ENCODE measurements at regions not wholly inside any gene's neighbourhood (a gene's known extent, or its start where the extent isn't known, plus 50 kb on each side); places are given as distances from the start of the nearest gene placed in this dataset.

DNA sequence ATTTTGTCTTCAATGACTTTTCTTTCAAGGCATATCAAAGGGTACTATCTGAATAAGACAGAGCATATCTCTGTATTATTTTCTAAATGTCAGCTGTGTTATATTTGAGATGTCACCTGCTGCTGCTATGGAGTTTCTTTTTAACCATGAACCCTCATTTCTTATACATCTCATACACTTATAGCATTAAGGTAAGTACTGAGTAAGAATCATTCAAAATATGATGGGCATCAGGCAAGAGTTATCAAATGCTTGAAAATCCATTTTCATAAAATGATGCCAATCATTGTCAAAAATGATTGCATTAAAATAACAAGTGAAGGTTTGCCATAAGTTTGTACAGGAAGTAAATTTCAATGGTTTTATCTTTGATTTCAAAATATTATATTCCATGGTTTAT, 2005.0 kb upstream of the PCDH20 start:
- Histone ChIP-seq H3K27me3 (no peaks in the 10 kb centered on the region), H3K36me3 (replicated peaks; ENCODE audit: insufficient read depth, low read depth) (no peaks in the 10 kb centered on the region), H3K79me2 (no peaks in the 10 kb centered on the region), H2AFZ (no peak overlapping the region), H4K20me1 (ENCODE audit: insufficient read depth, poor library complexity, severe bottlenecking) (no peaks in the 10 kb centered on the region), H3K9me2 (replicated peaks; ENCODE audit: insufficient read depth) (no peaks in the 10 kb centered on the region), H3K4me2 (no peak overlapping the region), H3K4me3 (no peak overlapping the region), H3K9me3 (ENCODE audit: low read depth) (no peaks in the 10 kb centered on the region), H3K4me1 (ENCODE audit: insufficient read depth) (no peaks in the 10 kb centered on the region), H3K27ac (no peak overlapping the region)
- no peak for DNase-seq (ENCODE audit: low spot score)
- no peak for TF ChIP-seq EZH2 (IDR thresholded peaks at IDR 0.05; ENCODE audit: borderline replicate concordance)
- no peak for TF ChIP-seq CTCF (IDR thresholded peaks at IDR 0.05; ENCODE audit: poor library complexity)
- TF ChIP-seq EZH2phosphoT487 (IDR thresholded peaks at IDR 0.05; ENCODE audit: low read depth, severe bottlenecking, unreplicated experiment), result no peak

DNA sequence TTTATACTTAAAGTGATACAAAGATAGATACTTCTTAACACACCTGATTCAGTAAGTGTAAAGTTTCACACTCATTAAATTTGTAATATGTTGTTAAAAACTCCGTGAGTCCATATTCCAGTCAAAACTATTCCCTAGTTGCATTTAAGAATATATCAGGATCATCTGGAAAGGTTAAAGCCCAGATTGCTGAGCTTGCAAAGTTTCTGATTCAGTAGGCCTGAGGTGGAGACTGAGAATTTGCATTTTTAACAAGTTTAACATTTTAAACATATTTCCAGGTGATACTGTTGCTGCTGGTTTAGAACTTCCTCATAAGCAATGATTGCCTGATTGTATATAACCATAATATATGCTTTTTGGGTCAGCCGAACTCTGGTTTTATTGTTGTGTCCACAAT, 1998.6 kb upstream of the PCDH20 start:
- TF ChIP-seq EZH2 (IDR thresholded peaks at IDR 0.05; ENCODE audit: borderline replicate concordance) (no peak), CTCF (IDR thresholded peaks at IDR 0.05; ENCODE audit: poor library complexity) (no peak), EZH2phosphoT487 (IDR thresholded peaks at IDR 0.05; ENCODE audit: low read depth, severe bottlenecking, unreplicated experiment) (no peak)
- DNase-seq (ENCODE audit: low spot score), result no peak
- no peaks in the 10 kb centered on the region for H3K36me3 ChIP-seq (replicated peaks; ENCODE audit: insufficient read depth, low read depth)
- 93% methylated on average over 2 of the region's 2 CpGs for WGBS (ENCODE audit: low lambda C conversion rate, missing lambda C conversion rate)
- H3K27me3 ChIP-seq, result no peaks in the 10 kb centered on the region
- H3K79me2 ChIP-seq, result no peaks in the 10 kb centered on the region
- H3K27ac ChIP-seq, result no peak overlapping the region
- no peak overlapping the region for H3K4me3 ChIP-seq
- H3K9me2 ChIP-seq (replicated peaks; ENCODE audit: insufficient read depth), result no peaks in the 10 kb centered on the region
- H3K9me3 ChIP-seq (ENCODE audit: low read depth), result no peaks in the 10 kb centered on the region
- no peaks in the 10 kb centered on the region for H4K20me1 ChIP-seq (ENCODE audit: insufficient read depth, poor library complexity, severe bottlenecking)
- H2AFZ ChIP-seq, result no peak overlapping the region
- H3K4me1 ChIP-seq (ENCODE audit: insufficient read depth), result no peaks in the 10 kb centered on the region
- no peak overlapping the region for H3K4me2 ChIP-seq

GRCh38 chr13:63409791-63410351, 1994.2 kb upstream of the PCDH20 start:
- Histone ChIP-seq H3K9me2 (replicated peaks; ENCODE audit: insufficient read depth) (no peaks in the 10 kb centered on the region), H3K79me2 (no peaks in the 10 kb centered on the region), H3K27ac (no peak overlapping the region), H3K36me3 (replicated peaks; ENCODE audit: insufficient read depth, low read depth) (no peaks in the 10 kb centered on the region), H3K27me3 (no peaks in the 10 kb centered on the region), H3K4me2 (no peak overlapping the region), H3K9me3 (ENCODE audit: low read depth) (no peaks in the 10 kb centered on the region), H2AFZ (no peak overlapping the region), H3K4me3 (no peak overlapping the region), H4K20me1 (ENCODE audit: insufficient read depth, poor library complexity, severe bottlenecking) (no peaks in the 10 kb centered on the region), H3K4me1 (ENCODE audit: insufficient read depth) (no peaks in the 10 kb centered on the region)
- WGBS (ENCODE audit: low lambda C conversion rate, missing lambda C conversion rate), result 77% methylated on average over 7 of the region's 7 CpGs
- no peak for TF ChIP-seq EZH2 (IDR thresholded peaks at IDR 0.05; ENCODE audit: borderline replicate concordance)
- no peak for TF ChIP-seq CTCF (IDR thresholded peaks at IDR 0.05; ENCODE audit: poor library complexity)
- TF ChIP-seq EZH2phosphoT487 (IDR thresholded peaks at IDR 0.05; ENCODE audit: low read depth, severe bottlenecking, unreplicated experiment), result no peak
- no peak for DNase-seq (ENCODE audit: low spot score)

Measured in hepatocyte (in vitro differentiated cells).